ENCODE measurements at regions not wholly inside any gene's neighbourhood (a gene's known extent, or its start where the extent isn't known, plus 50 kb on each side); places are given as distances from the start of the nearest gene placed in this dataset.

GRCh38 chr2:132270255-132270654 is 108.5 kb upstream of the ANKRD30BL start:
- no peak for TF ChIP-seq CTCF (IDR thresholded peaks at IDR 0.05)
- no peak for TF ChIP-seq POLR2A (IDR thresholded peaks at IDR 0.05)

All from esophagus squamous epithelium (tissue), 4 donors.